ENCODE measurements at regions not wholly inside any gene's neighbourhood (a gene's known extent, or its start where the extent isn't known, plus 50 kb on each side); places are given as distances from the start of the nearest gene placed in this dataset.
"Not testable (repeated sequence)": the region's sequence is repeated elsewhere in the genome, so short reads cannot be mapped to it uniquely, and the experiment has no call there.

- no peak for DNase-seq (ENCODE audit: low read depth)
Observed at GRCh38 chr13:100811024-100811865, 136.7 kb upstream of the TMTC4 start.

GRCh38 chr13:100810481-100810880 lies 135.9 kb upstream of the TMTC4 start:
- no peak for DNase-seq (ENCODE audit: low read depth)

GRCh38 chr13:100809856-100810255 lies 135.3 kb upstream of the TMTC4 start:
- no peak for DNase-seq (ENCODE audit: low read depth)

GRCh38 chr13:100809129-100809390 lies 134.5 kb upstream of the TMTC4 start:
- no peak for DNase-seq (ENCODE audit: low read depth)

- no peak for DNase-seq (ENCODE audit: low read depth)
Observed at GRCh38 chr13:100808330-100809128, 133.9 kb upstream of the TMTC4 start.

GRCh38 chr13:100803091-100803490 lies 128.5 kb upstream of the TMTC4 start:
- no peak for DNase-seq (ENCODE audit: low read depth)

GRCh38 chr13:100800283-100800875 lies 125.8 kb upstream of the TMTC4 start:
- no peak for DNase-seq (ENCODE audit: low read depth)

GRCh38 chr13:100798739-100799361 lies 124.3 kb upstream of the TMTC4 start:
- DNase-seq (ENCODE audit: low read depth) = no peak

- no peak for DNase-seq (ENCODE audit: low read depth)
Observed at GRCh38 chr13:100797921-100798320, 123.3 kb upstream of the TMTC4 start.

- no peak for DNase-seq (ENCODE audit: low read depth)
Observed at GRCh38 chr13:100796463-100796862, 121.9 kb upstream of the TMTC4 start.

GRCh38 chr13:100794575-100794974 lies 120.0 kb upstream of the TMTC4 start:
- no peak for DNase-seq (ENCODE audit: low read depth)

- DNase-seq (ENCODE audit: low read depth) = no peak
Observed at GRCh38 chr13:100790405-100790804, 115.8 kb upstream of the TMTC4 start.

GRCh38 chr13:100789968-100790367 lies 115.4 kb upstream of the TMTC4 start:
- DNase-seq (ENCODE audit: low read depth) = no peak

- DNase-seq (ENCODE audit: low read depth) = peak; percentile 1
Observed at GRCh38 chr13:100789481-100789880, 114.9 kb upstream of the TMTC4 start.

GRCh38 chr13:100789025-100789424 lies 114.4 kb upstream of the TMTC4 start:
- no peak for DNase-seq (ENCODE audit: low read depth)

- DNase-seq (ENCODE audit: low read depth) = no peak
Observed at GRCh38 chr13:100788540-100788939, 113.9 kb upstream of the TMTC4 start.

- DNase-seq (ENCODE audit: low read depth) = no peak
Observed at GRCh38 chr13:100787899-100788298, 113.3 kb upstream of the TMTC4 start.

- not testable (repeated sequence) for DNase-seq (ENCODE audit: low read depth)
Observed at GRCh38 chr13:100776686-100777085, 102.1 kb upstream of the TMTC4 start.

- no peak for DNase-seq (ENCODE audit: low read depth)
Observed at GRCh38 chr13:100773923-100774663, 99.5 kb upstream of the TMTC4 start.

- DNase-seq (ENCODE audit: low read depth) = no peak
Observed at GRCh38 chr13:100773429-100773828, 98.8 kb upstream of the TMTC4 start.

GRCh38 chr13:100767192-100767591 lies 92.6 kb upstream of the TMTC4 start:
- DNase-seq (ENCODE audit: low read depth) = no peak

- DNase-seq (ENCODE audit: low read depth) = not testable (repeated sequence)
Observed at GRCh38 chr13:100766570-100766969, 92.0 kb upstream of the TMTC4 start.

All from iris pigment epithelial cell (primary cell).